Muscle of back (tissue), 3 donors: ENCODE measurements at regions not wholly inside any gene's neighbourhood (a gene's known extent, or its start where the extent isn't known, plus 50 kb on each side); places are given as distances from the start of the nearest gene placed in this dataset.
"Not testable (repeated sequence)": the region's sequence is repeated elsewhere in the genome, so short reads cannot be mapped to it uniquely, and the experiment has no call there.

Experiments
- DNase-seq, 3 donors: peaks; one replicate each; pipeline versions ENCODE4 v3.0.0 to v3.0.0-alpha.2; 2013

GRCh38 chrX:65883556-65883955 lies 156.3 kb downstream of the VSIG4 start:
- no peak for DNase-seq

DNA sequence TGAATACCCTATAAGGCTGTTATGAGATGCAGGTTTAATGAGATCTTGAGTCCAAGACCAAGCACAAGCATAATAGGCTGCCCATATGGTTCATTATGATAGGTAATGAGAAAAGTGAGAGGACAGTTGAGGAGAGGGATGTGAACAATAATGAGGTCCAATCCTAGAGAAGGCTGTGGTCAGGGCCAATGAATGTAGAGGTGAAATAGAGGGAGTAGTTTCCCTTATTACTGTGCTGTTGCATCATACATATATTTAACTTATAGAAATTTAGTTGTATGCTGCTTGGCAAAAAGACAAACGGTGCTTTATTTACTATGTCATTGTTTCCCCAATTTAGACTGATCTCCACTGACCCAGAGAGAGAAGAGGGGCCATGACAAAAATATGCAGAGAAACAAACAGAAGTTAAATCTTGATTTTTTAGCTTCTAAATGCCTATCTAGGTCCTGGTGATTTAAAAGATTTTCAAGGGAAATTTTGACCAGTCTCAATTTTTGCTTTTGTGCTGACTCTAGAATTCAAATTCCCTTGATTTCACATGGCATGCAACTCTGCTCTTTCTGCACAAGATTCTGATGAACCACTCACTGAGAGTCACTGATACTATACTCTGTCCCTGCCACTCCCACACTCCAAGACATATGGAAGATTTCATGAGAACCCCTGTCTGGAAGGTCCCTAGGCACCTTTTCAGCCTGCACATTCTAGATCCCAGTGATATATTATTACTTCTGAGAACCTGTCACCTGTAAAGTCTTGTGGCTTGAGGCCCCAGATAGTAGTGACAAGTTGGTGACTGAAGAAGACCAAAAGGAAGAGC lies 159.7 kb downstream of the VSIG4 start:
- no peak for DNase-seq

DNA sequence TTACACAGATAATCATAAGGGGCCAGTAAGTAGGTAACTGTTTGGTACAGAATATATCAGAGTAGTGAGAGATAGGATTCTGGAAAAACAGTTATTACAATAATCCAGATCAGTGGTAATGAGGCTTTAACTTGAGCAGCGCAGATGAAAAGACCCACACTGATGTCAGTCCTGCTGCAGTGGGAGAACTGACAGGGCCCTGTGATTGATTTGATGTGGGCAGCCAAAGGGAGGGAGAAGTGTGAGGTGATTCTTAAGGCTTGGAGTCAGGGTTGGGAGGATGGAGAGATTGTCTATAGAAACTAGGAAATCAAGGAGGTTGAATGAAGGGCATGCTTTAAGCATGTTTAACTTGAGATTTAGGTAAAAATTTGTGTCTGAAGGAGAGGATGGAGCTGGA lies 161.4 kb downstream of the VSIG4 start:
- DNase-seq, result no peak

DNA sequence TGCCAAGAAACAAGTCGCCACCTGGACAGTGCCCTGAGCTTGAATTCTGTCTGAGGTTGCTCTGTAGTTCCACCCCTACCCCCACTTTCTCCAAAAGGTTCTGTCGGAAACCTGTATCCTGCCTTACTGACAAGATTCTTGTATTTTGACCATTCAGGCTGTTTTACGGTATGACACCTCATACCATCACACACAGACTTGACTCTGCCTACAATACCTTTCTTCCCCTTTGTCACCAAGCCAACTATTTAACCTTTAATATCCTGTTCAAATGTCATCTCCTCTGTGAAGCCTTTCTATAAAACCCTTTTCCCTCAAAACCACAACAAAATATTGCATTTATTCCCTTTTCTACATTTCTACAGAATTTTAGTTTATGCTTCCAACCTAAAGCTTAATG lies 161.9 kb downstream of the VSIG4 start:
- DNase-seq, result no peak

- DNase-seq, result not testable (repeated sequence)
Observed at GRCh38 chrX:65875614-65876013, 164.3 kb downstream of the VSIG4 start.

DNA sequence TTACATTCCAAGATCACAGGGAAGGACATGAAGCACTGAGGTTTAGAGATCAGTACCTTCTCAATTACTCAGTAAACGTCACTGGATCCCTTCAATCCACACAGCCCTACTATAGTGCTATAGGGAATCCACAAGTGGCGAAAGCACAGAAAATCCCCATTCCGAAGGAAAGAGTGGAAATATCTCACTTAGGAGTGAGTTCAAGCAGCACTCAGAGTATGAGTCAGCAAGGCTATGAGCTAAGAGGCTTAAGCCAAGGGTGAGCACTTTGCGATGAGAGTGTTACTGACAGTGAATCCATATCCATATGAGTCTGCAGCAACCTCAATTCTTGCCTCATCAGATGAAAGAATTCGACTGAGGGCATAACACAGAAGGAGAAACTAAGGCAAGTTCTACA lies 165.1 kb downstream of the VSIG4 start:
- no peak for DNase-seq

GRCh38 chrX:65874110-65874509 lies 165.8 kb downstream of the VSIG4 start:
- DNase-seq, result no peak

GRCh38 chrX:65873385-65873784 lies 166.5 kb downstream of the VSIG4 start:
- no peak for DNase-seq

DNA sequence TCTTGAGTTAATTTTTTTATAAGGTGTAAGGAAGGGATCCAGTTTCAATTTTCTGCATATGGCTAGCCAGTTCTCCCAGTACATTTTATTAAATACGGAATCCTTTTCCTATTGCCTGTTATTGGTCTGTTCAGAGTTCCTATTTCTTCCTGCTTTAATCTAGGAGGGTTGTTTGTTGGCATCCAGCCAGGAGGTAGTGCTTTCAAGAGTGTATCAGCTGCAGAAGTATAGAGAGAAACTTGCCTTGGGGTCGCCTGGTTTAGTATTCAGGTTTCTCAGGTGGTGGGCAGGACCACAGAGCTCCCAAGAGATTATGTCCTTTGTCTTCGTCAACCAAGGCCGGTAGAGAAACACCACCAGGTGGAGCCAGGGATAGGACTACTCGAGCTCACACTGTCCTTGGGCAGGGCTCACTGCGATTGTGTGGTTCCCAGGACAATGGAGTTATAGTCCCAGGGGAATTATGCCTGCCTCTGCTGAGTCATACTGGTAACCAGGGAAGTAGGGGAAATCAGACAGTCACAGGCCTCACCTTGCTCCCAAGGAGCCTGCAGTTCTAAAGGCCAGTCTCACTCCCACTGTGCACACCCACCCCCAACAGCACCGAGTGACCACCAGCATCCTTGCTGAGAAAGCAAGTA lies 168.1 kb downstream of the VSIG4 start:
- DNase-seq, result no peak

GRCh38 chrX:65870544-65870943 lies 169.3 kb downstream of the VSIG4 start:
- DNase-seq, result not testable (repeated sequence)

DNA sequence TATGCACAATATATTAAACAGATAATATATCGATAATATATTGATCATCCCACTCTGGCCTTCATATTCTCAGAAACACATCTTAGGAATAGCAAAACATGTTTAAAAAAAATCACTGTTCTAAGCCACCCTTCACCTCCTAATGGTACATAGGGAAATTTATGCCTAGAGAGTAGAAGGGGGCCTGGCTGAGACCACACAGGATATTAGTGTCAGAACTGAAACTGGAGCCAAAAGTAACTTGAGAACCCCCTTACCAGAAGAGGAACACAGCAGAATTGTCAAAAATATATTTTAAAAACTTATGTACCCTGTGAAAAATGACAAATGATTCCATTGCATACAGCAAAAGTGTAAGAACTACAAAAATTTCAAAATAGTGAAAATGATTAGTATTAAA lies 173.1 kb downstream of the VSIG4 start:
- DNase-seq, result no peak

- no peak for DNase-seq
Observed at GRCh38 chrX:65866146-65866545, 173.7 kb downstream of the VSIG4 start.

DNA sequence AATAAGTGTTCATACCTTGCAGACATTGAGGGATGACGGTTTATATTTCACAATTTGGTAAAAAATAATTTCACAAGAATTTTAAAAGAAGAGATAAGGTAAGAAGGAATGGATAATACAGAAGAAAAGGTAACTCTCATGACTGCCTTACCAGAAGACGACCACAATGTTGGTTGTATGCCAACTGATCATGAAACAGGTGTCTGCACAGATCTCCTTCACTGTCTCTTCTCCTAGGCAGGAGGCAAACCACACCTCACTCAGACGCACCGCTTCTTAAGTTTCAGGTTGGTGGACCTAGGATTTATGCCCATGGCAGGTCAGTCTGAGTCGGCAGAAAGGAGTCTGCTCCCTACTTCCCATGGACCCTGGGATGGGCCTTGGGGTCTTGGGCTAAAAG lies 177.2 kb downstream of the VSIG4 start:
- DNase-seq, result no peak

DNA sequence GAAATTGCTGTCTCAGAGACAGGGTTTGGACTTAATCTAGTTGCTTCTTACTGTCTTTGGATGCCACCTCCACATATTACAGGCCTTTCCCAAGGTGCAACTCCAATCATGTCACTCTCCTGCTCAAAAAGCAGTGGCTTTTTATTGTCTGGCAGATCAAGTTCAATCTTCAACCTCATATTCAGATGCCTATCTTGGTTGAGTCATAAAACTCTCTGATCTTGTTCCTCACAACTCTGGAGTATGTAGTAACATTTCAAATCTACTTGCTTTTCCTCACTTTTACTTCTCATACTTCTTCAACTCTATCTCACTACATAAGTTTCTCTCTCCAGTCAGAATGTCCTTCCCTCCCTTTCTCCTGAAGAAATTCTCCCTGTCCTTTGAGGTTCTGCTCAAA lies 180.6 kb downstream of the VSIG4 start:
- DNase-seq, result no peak

DNA sequence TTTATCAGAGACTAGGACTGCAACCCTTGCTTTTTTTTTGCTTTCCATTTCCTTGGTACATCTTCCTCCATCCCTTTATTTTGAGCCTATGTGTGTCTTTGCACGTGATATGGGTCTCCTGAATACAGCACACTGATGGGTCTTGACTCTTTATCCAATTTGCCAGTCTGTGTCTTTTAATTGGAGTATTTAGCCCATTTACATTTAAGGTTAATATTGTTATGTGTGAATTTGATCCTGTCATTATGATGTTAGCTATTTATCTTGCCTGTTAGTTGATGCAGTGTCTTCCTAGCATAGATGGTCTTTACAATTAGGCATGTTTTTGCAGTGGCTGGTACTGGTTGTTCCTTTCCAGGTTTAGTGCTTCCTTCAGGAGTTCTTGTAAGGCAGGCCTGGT lies 185.4 kb downstream of the VSIG4 start:
- not testable (repeated sequence) for DNase-seq

- DNase-seq, result not testable (repeated sequence)
Observed at GRCh38 chrX:65851306-65851705, 183.9 kb downstream of the MSN start.

GRCh38 chrX:65850821-65851220 lies 183.4 kb downstream of the MSN start:
- DNase-seq, result not testable (repeated sequence)

GRCh38 chrX:65846974-65847373 lies 179.5 kb downstream of the MSN start:
- DNase-seq, result no peak

DNA sequence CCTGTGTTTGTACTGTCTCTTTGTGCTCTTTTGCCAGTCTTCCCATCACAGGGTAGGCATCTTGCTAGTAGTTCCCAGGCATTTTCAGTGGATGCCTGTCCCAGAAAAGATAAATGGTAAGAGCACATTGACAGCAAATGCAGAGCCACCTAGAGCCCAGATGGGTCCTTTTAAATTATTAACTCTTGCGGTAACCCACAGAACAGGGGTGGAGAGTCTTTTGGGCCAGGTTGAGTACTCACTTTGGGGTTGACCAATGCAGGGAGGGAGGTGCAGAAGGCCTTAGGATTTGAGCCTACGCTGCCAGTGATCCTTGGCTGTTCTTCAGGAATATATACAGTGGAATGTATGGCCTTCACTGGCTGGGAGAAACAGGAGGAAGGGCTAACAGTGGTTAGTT lies 173.8 kb downstream of the MSN start:
- DNase-seq, result no peak

DNA sequence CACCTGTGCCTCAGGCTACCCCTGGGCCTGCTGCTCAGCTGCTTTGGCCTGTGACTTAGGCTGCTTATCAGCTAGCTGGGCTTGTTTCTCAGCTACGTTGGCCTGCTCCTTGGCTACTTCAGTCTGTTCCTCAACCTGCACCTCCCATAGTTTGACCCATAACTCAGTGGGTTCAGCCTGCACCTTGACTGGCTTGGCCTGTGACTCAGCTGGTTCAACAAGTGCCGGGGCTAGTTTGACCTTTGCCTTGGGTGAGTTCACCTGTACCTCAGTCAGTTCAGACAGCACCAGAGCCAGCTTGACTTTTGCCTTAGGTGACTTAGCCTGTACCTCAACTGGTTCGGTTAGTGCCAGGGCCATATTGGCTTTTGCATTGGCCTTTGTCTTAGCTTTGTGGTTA lies 171.2 kb downstream of the MSN start:
- DNase-seq, result no peak

GRCh38 chrX:65837875-65838549 lies 170.6 kb downstream of the MSN start:
- DNase-seq, result no peak

DNA sequence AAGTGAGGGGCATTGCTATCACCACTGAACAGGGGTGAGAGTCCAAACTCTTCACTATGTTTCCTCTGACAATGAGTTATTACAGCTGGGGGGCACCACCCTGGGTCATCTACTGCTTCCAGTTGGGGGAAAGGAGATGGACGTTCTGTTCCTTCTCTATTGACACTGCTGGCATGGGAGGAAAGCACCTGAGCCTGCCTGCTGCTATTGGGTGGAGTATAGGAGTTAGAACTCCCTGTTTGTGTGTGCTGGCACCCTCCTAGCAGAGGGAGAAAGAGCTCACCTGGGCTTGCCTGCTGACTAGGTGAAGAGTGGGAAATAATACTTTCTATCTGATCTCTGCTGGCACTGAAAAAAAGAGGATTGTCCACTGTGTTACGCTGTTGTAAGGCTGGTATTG lies 163.8 kb downstream of the MSN start:
- DNase-seq, result no peak

DNA sequence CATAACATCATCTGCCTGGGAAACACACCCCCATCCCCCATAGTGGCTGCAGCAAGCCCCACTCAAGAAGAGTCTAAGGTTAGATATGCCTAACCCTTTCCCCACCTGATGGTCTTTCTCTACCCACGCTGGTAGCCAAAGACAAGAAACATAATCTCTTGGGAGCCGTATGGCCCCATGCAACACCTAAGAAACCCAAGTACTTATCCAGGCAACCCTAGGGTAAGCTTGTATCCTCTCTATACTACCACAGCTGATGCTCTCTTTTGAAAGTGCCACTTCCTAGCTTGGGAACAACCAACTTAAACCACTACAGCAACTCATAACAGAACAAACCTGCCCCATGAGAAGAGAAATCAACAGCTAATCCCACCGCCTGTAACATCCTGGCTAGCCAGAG lies 161.1 kb downstream of the MSN start:
- DNase-seq, result no peak
